BLaER1 treated with 17β-estradiol and CSF1 and Interleukin-3, amounts not matched to agents 10 nM and 100 nM (cell line): ENCODE measurements at regions not wholly inside any gene's neighbourhood (a gene's known extent, or its start where the extent isn't known, plus 50 kb on each side); places are given as distances from the start of the nearest gene placed in this dataset.
A peak's percentile ranks its signal among the peaks of the same experiment; 100 is the strongest.

Experiments used
- H3K27ac ChIP-seq, 11 experiments: shearing (Covaris generic); formaldehyde crosslinking; 2 replicates each; pipeline ENCODE4 v1.8.1; 2022
- H3K27me3 ChIP-seq, 11 experiments: shearing (Covaris generic); formaldehyde crosslinking; 2 replicates each; pipeline ENCODE4 v1.8.1; 2022
- H3K36me3 ChIP-seq, 11 experiments: shearing (Covaris generic); formaldehyde crosslinking; 2 replicates each; pipeline ENCODE4 v1.8.1; 2022
- H3K4me1 ChIP-seq, 10 experiments: shearing (Covaris generic); formaldehyde crosslinking; 2 replicates each; pipeline ENCODE4 v1.8.1; 2022
- H3K4me2 ChIP-seq, 11 experiments: shearing (Covaris generic); formaldehyde crosslinking; 2 replicates each; pipeline ENCODE4 v1.8.1; 2022
- H3K4me3 ChIP-seq, 10 experiments: shearing (Covaris generic); formaldehyde crosslinking; 2 replicates each; pipeline ENCODE4 v1.8.1; 2022
- H3K9ac ChIP-seq, 11 experiments: shearing (Covaris generic); formaldehyde crosslinking; 2 replicates each; pipeline ENCODE4 v1.8.1; 2022
- H3K9me3 ChIP-seq, 11 experiments: shearing (Covaris generic); formaldehyde crosslinking; replicated peaks in 1 of 11; 2 replicates each; pipeline ENCODE4 v1.8.1; 2022
- H4K20me1 ChIP-seq, 11 experiments: shearing (Covaris generic); formaldehyde crosslinking; 2 replicates each; pipeline ENCODE4 v1.8.1; 2022
- Cebpa-rat ChIP-seq, 11 experiments: shearing (Covaris generic); IDR thresholded peaks; 2 replicates each; pipeline ENCODE4 v1.8.1; 2022

DNA sequence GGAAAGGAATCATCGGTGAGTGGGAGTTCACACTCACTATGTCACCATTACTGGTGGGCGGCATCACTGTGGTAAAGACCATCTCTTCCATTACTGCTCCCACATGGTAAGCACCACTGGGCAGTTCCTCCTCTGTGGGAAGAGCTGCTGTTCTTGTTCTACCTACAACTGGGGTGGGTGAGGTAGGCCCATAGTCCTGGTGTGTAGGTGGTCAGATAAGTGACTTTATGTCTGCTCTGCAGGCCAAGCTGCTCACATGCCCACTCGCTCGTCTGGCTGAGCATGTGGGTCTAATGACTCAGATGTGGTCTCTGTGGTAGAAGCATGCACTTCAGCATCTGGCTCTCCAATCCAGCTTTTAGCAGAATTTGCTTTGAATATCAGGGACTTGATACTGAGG is 82.9 kb downstream of the TMEM215 start:
- TF ChIP-seq Cebpa-rat (IDR thresholded peaks at IDR 0.05) = no peak
- peak overlapping the region in 2 of 11 experiments; percentile 5 to 34; a peak in 3 of 22 replicates for H3K27ac ChIP-seq

DNA sequence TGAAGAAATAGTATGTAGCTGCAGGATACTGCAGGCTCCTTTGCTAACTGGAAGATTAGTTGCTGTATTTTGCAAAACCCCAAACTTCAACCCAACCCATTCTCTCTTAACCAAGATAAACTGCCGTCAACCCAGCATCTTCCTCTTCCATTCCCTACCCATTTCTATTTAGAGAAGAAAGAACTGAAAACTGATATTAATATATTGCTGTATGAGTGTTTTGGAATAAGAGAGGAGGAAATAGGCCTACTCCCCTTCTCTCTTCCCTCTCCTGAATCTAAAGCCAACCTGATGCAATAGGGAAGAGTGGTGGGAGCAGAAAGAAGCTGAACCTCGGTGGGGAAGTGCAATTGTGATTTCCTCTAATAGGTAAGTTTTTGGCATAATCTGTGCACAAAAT is 83.7 kb downstream of the TMEM215 start:
- peak overlapping the region in 3 of 11 experiments; percentile 5 to 34 (median 20); a peak in 3 of 22 replicates for H3K27ac ChIP-seq
- no peak for TF ChIP-seq Cebpa-rat (IDR thresholded peaks at IDR 0.05)
- H3K9ac ChIP-seq = no peak overlapping the region
- H3K27me3 ChIP-seq = peaks cover 0 to 11% (median 0%) of the 10 kb centered on the region in 11 experiments; a peak in 1 of 22 replicates
- H3K9me3 ChIP-seq = no peaks in the 10 kb centered on the region
- H3K4me1 ChIP-seq = peaks cover 0 to 29% (median 20%) of the 10 kb centered on the region in 10 experiments; a peak in 13 of 20 replicates
- no peak overlapping the region for H3K4me3 ChIP-seq
- H3K4me2 ChIP-seq = peak overlapping the region in 9 of 11 experiments; percentile 7 to 66 (median 45); a peak in 16 of 22 replicates
- H4K20me1 ChIP-seq = no peaks in the 10 kb centered on the region
- no peaks in the 10 kb centered on the region for H3K36me3 ChIP-seq

More for the DNA sequence above, 82.9 kb downstream of the TMEM215 start:
- H3K9ac ChIP-seq = no peak overlapping the region
- H3K4me2 ChIP-seq = peak overlapping the region in 8 of 11 experiments; percentile 7 to 66 (median 50); a peak in 14 of 22 replicates
- H3K27me3 ChIP-seq = peaks cover 0 to 11% (median 0%) of the 10 kb centered on the region in 11 experiments; a peak in 1 of 22 replicates
- H4K20me1 ChIP-seq = no peaks in the 10 kb centered on the region
- no peaks in the 10 kb centered on the region for H3K9me3 ChIP-seq
- peaks cover 0 to 29% (median 20%) of the 10 kb centered on the region in 10 experiments; a peak in 13 of 20 replicates for H3K4me1 ChIP-seq
- H3K4me3 ChIP-seq = no peak overlapping the region
- H3K36me3 ChIP-seq = no peaks in the 10 kb centered on the region

DNA sequence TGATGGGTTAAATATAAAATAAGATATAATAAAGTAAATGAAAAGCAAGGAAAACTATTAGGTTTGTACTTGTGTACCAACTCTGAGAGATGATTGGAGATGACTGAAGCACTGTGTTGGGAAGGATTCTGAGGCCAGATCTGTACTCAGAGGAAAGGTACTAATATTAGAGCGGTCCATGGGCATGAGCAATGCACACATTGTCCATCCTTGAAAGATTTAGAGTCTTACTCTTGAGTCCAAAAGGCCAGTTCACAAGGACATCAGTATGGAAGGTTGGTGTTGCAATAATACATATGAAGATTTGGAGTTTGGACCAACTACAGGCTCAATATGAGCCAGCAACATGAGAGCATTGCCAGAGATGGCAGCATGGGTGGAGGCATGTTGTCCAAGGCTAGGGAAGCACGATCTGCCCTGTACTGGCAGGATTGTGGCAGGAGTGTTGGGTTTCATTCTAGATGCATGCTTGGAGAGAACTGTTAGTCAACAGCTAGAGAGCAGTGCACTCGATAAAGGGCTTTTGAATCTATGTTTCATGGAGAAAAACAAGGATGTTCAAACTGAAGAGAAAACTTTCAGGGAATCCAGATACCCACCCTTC is 84.4 kb downstream of the TMEM215 start:
- H3K4me2 ChIP-seq = peak overlapping the region in 7 of 11 experiments; percentile 7 to 66 (median 56); a peak in 12 of 22 replicates
- peak overlapping the region in 1 of 11 experiments; percentile 1; a peak in 1 of 22 replicates for H3K27ac ChIP-seq
- TF ChIP-seq Cebpa-rat (IDR thresholded peaks at IDR 0.05) = no peak
- no peaks in the 10 kb centered on the region for H4K20me1 ChIP-seq
- H3K9me3 ChIP-seq = no peaks in the 10 kb centered on the region
- H3K27me3 ChIP-seq = peaks cover 0 to 11% (median 0%) of the 10 kb centered on the region in 11 experiments; a peak in 1 of 22 replicates
- H3K36me3 ChIP-seq = no peaks in the 10 kb centered on the region
- peaks cover 0 to 29% (median 20%) of the 10 kb centered on the region in 10 experiments; a peak in 13 of 20 replicates for H3K4me1 ChIP-seq
- H3K9ac ChIP-seq = no peak overlapping the region
- no peak overlapping the region for H3K4me3 ChIP-seq

DNA sequence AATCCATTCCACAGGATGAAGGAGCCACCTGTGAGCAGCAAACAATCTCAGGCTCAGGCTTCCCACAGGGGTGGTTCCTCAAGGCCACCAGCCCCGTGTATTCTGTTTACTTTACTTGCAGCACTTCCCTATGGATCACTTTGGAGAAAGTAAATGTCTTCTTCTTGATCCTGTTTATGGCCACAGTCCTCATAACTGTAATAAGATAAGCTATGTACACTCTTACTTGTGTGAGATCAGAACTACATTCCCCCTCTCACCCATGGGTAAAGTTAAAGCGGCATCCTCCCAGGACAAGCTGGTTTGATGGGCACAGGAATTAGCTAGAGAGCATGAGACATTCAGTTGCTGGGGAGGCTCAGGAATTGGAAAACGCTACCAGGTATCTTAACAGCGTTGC is 86.1 kb downstream of the TMEM215 start:
- Histone ChIP-seq H3K27me3 (peaks cover 0 to 11% (median 0%) of the 10 kb centered on the region in 11 experiments; a peak in 2 of 22 replicates), H3K4me2 (no peak overlapping the region)

DNA sequence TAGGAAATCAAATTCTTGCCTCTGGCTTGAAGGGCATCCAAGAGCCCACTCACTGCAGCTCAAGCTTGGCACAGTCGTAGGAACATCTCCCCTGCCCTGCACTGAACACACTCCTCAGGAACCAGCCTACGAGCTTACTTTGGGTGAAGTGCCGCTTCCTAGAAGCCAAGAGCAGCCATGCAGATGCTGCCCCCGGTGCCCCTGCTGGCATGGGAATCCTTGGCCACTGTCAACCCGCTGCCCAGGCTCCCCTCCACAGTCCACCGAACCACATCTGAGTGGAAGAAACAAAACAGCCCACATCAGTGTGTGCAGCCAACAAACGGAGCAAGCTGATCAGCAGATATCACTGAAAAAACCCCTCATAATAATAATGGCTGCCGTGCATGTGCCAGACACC is 89.8 kb downstream of the TMEM215 start:
- Histone ChIP-seq H3K4me2 (peak overlapping the region in 5 of 11 experiments; percentile 1 to 40 (median 16); a peak in 8 of 22 replicates), H3K9me3 (no peaks in the 10 kb centered on the region), H3K36me3 (no peaks in the 10 kb centered on the region), H3K4me3 (no peak overlapping the region), H3K27ac (no peak overlapping the region), H3K4me1 (peaks cover under 1 to 22% (median 11%) of the 10 kb centered on the region in 10 experiments; a peak in 14 of 20 replicates), H3K27me3 (peaks cover 0 to 11% (median 0%) of the 10 kb centered on the region in 11 experiments; a peak in 2 of 22 replicates), H3K9ac (no peak overlapping the region), H4K20me1 (no peaks in the 10 kb centered on the region)
- no peak for TF ChIP-seq Cebpa-rat (IDR thresholded peaks at IDR 0.05)

More for the DNA sequence above, 86.1 kb downstream of the TMEM215 start:
- H3K4me1 ChIP-seq = peaks cover 12 to 33% (median 25%) of the 10 kb centered on the region in 10 experiments; a peak in 18 of 20 replicates
- no peak for TF ChIP-seq Cebpa-rat (IDR thresholded peaks at IDR 0.05)
- no peak overlapping the region for H3K4me3 ChIP-seq
- H3K36me3 ChIP-seq = no peaks in the 10 kb centered on the region
- no peaks in the 10 kb centered on the region for H3K9me3 ChIP-seq
- no peak overlapping the region for H3K27ac ChIP-seq
- no peak overlapping the region for H3K9ac ChIP-seq
- H4K20me1 ChIP-seq = no peaks in the 10 kb centered on the region

DNA sequence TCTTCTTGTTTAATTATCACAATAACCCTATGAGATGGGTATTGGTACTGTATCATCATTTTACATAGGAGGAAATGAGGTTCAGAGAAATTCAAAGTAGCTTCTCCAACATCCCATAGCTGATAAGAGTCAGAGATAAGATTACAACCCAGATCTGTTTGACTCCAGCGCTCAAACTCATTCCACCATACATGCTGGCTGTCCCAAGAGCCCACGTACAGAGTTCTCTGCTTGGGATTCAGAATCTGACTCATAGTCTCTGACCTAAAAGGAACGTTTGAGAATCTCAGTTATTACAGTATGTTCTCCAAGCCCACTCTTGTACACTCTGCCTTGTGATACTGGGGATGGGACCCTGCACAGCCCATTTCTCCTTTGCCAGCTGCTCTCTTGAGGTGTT is 90.2 kb downstream of the TMEM215 start:
- Histone ChIP-seq H3K4me1 (peaks cover 0 to 22% (median 11%) of the 10 kb centered on the region in 10 experiments; a peak in 9 of 20 replicates), H3K4me2 (peak overlapping the region in 6 of 11 experiments; percentile 0 to 40 (median 16); a peak in 8 of 22 replicates), H3K9ac (no peak overlapping the region), H3K27me3 (peaks cover 0 to 11% (median 0%) of the 10 kb centered on the region in 11 experiments; a peak in 2 of 22 replicates), H4K20me1 (no peaks in the 10 kb centered on the region), H3K27ac (no peak overlapping the region), H3K4me3 (no peak overlapping the region), H3K36me3 (no peaks in the 10 kb centered on the region), H3K9me3 (no peaks in the 10 kb centered on the region)
- no peak for TF ChIP-seq Cebpa-rat (IDR thresholded peaks at IDR 0.05)

DNA sequence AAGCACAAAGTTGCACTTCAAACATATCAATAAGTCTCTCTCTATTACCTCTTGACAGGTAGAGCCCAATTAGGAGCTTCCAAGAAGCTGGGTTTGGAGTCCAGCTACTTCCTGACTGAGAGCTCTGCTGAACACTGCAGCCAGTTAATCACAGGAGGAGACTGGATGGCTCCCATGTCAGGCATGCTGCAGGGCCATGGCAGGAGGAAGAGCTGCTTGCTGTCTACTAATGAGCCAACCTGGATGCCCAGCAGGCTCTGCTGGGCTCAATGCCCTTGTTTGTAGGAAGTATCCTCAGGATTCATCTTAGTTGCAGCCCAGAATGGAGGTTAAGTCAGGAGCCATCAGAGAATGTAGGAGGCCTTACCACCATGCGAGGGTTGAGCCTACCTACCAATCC is 91.9 kb downstream of the TMEM215 start:
- Histone ChIP-seq H4K20me1 (no peaks in the 10 kb centered on the region), H3K4me2 (no peak overlapping the region), H3K36me3 (no peaks in the 10 kb centered on the region), H3K27me3 (peaks cover 0 to 2% (median 0%) of the 10 kb centered on the region in 11 experiments; a peak in 2 of 22 replicates), H3K27ac (no peak overlapping the region), H3K4me1 (peaks cover 0 to 22% (median 11%) of the 10 kb centered on the region in 10 experiments; a peak in 9 of 20 replicates), H3K9me3 (no peaks in the 10 kb centered on the region), H3K9ac (no peak overlapping the region), H3K4me3 (no peak overlapping the region)
- TF ChIP-seq Cebpa-rat (IDR thresholded peaks at IDR 0.05) = no peak

DNA sequence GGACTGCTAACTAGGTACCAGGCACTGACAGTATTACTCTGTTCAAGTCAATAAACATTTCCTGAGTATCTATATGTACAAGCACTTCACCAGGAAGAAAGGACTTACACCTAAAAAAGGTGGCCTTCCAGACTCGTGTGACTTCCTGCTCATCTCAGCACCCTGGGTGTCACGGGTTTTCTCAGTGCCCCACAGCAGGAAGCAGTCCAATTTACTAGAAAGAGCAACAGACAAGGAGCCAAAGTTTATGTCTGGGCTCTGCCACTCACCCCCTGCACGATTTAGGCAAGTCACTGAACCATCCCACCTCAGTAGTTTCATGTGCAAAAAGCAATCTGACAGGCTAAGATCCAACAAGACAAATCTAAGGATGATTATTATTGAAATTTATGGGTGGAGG is 92.4 kb downstream of the TMEM215 start:
- Histone ChIP-seq H3K36me3 (no peaks in the 10 kb centered on the region), H4K20me1 (no peaks in the 10 kb centered on the region), H3K4me3 (no peak overlapping the region), H3K9me3 (no peaks in the 10 kb centered on the region), H3K4me1 (peaks cover 0 to 22% (median 11%) of the 10 kb centered on the region in 10 experiments; a peak in 9 of 20 replicates), H3K27ac (no peak overlapping the region), H3K9ac (no peak overlapping the region), H3K27me3 (no peaks in the 10 kb centered on the region; a peak in 1 of 22 replicates), H3K4me2 (no peak overlapping the region; a peak in 1 of 22 replicates)
- no peak for TF ChIP-seq Cebpa-rat (IDR thresholded peaks at IDR 0.05)

DNA sequence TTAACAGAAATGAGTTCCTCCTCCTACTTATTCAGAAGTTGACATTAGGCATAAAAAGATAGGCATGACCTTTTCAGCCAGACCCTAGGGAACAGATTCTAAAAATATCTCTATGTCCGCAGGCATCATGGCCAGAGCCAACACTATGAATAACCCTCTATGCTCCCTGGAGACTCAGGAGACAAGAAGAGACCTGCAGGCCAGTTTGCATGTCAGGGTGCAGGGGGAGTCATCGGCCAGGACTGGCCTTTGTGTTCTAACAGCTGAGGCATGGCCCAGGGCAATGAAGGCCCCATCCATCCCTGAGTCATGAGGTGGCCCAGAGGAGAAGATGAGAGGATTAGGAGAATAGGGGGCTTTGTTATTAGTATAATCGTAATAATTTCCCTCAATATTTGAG is 93.8 kb downstream of the TMEM215 start:
- Histone ChIP-seq H3K27ac (no peak overlapping the region), H3K36me3 (no peaks in the 10 kb centered on the region), H4K20me1 (no peaks in the 10 kb centered on the region), H3K4me2 (peak overlapping the region in 4 of 11 experiments; percentile 13 to 47 (median 26); a peak in 6 of 22 replicates), H3K4me3 (no peak overlapping the region), H3K9me3 (no peaks in the 10 kb centered on the region), H3K4me1 (peaks cover 0 to 22% (median 11%) of the 10 kb centered on the region in 10 experiments; a peak in 9 of 20 replicates), H3K9ac (no peak overlapping the region), H3K27me3 (no peaks in the 10 kb centered on the region; a peak in 1 of 22 replicates)
- TF ChIP-seq Cebpa-rat (IDR thresholded peaks at IDR 0.05) = no peak
